PC-9 (cell line): ENCODE measurements at regions not wholly inside any gene's neighbourhood (a gene's known extent, or its start where the extent isn't known, plus 50 kb on each side); places are given as distances from the start of the nearest gene placed in this dataset.

Experiments
- BruUV-seq: library from RNA; stranded (reverse); fragments of 400-500 nt; replicated peaks from 2 replicates; lab custom pipeline; 2021; lab: Mats Ljungman, UMichigan
- CTCF ChIA-PET: fragments of 300-600 bp; sonication (Branson Sonifier 250); formaldehyde crosslinking; loops from one replicate; lab custom pipeline; 2022; ENCODE audit warnings: antibody characterized with exemption; lab: Charles Lee
- POLR2A ChIA-PET: fragments of 300-600 bp; sonication (Branson Sonifier 250); formaldehyde crosslinking; loops from one replicate; lab custom pipeline; 2022; ENCODE audit warnings: antibody characterized with exemption; ENCODE audit not compliant: unreplicated experiment; lab: Charles Lee
- DNase-seq, 2 experiments: peaks; one replicate each; pipeline versions ENCODE4 v3.0.0 to v3.0.0-alpha.2; 2015 to 2022; ENCODE audit warnings: mixed read lengths in 1 of 2
- H2AFZ ChIP-seq: fragments of 200-600 bp; sonication (generic); 2 replicates; pipeline ENCODE4 v1.8.1; 2017; ENCODE audit warnings: antibody characterized with exemption
- H3F3A ChIP-seq: fragments of 200-600 bp; sonication (generic); 2 replicates; pipeline ENCODE4 v1.8.1; 2017; ENCODE audit warnings: antibody characterized with exemption, mild to moderate bottlenecking, low read depth; ENCODE audit not compliant: insufficient read depth
- H3K27ac ChIP-seq: fragments of 200-600 bp; sonication (generic); 2 replicates; pipeline ENCODE4 v1.6.1; 2016; ENCODE audit warnings: mixed run types
- H3K27me3 ChIP-seq: fragments of 200-600 bp; sonication (generic); 2 replicates; pipeline ENCODE4 v1.6.1; 2016; ENCODE audit warnings: low read depth, mixed run types; ENCODE audit not compliant: insufficient read depth
- H3K36me3 ChIP-seq: fragments of 200-600 bp; sonication (generic); 2 replicates; pipeline ENCODE4 v1.6.1; 2016; ENCODE audit warnings: low read depth, mixed run types
- H3K4me1 ChIP-seq: fragments of 200-600 bp; sonication (generic); replicated peaks from 2 replicates; pipeline ENCODE4 v1.6.1; 2016; ENCODE audit warnings: mixed run types; ENCODE audit not compliant: insufficient read depth
- H3K4me2 ChIP-seq: fragments of 200-600 bp; sonication (generic); 2 replicates; pipeline ENCODE4 v1.6.1; 2017; ENCODE audit warnings: mixed run types
- H3K4me3 ChIP-seq: fragments of 200-600 bp; sonication (generic); 2 replicates; pipeline ENCODE4 v1.6.1; 2016; ENCODE audit warnings: mixed run types
- H3K79me2 ChIP-seq: fragments of 200-600 bp; sonication (generic); 2 replicates; pipeline ENCODE4 v1.6.1; 2017; ENCODE audit warnings: low read depth, mixed run types
- H3K9me2 ChIP-seq: fragments of 200-600 bp; sonication (generic); 2 replicates; pipeline ENCODE4 v1.8.1; 2017; ENCODE audit warnings: mild to moderate bottlenecking; ENCODE audit not compliant: insufficient read depth
- H3K9me3 ChIP-seq: fragments of 200-600 bp; sonication (generic); 2 replicates; pipeline ENCODE4 v1.8.1; 2016; ENCODE audit warnings: low read depth; ENCODE audit not compliant: insufficient read depth
- H4K20me1 ChIP-seq: fragments of 200-600 bp; sonication (generic); 2 replicates; pipeline ENCODE4 v1.8.1; 2017; ENCODE audit not compliant: insufficient read depth
- CTCF ChIP-seq: fragments of 200-600 bp; sonication (generic); conservative IDR thresholded peaks from 2 replicates; pipeline ENCODE4 v1.6.1; 2017; ENCODE audit warnings: mixed run types, antibody characterized with exemption, mild to moderate bottlenecking, moderate library complexity
- EZH2 ChIP-seq: fragments of 200-600 bp; sonication (generic); IDR thresholded peaks from 2 replicates; pipeline ENCODE4 v1.8.0; 2017; ENCODE audit warnings: antibody characterized with exemption, low read depth
- intact Hi-C: fragments of 100-400 bp; cut with micrococcal nuclease; formaldehyde crosslinking; loops from one replicate; pipeline ENCODE4 v1.10.0; 2022; ENCODE audit not compliant: unreplicated experiment

- no peak for DNase-seq
- ChIA-PET CTCF (no interaction called here), POLR2A (no interaction called here)
- TF ChIP-seq EZH2 (no peak), CTCF (no peak)
- H4K20me1 ChIP-seq, result no peaks in the 10 kb centered on the region
- no TSS peak for BruUV-seq
- H3K9me2 ChIP-seq, result no peaks in the 10 kb centered on the region
- H3K4me2 ChIP-seq, result no peak overlapping the region
- no peaks in the 10 kb centered on the region for H3K79me2 ChIP-seq
- H3K4me3 ChIP-seq, result no peak overlapping the region
- no peaks in the 10 kb centered on the region for H3K36me3 ChIP-seq
- H3K27me3 ChIP-seq, result no peaks in the 10 kb centered on the region
- no peaks in the 10 kb centered on the region for H3K4me1 ChIP-seq
- H2AFZ ChIP-seq, result no peak overlapping the region
- H3K27ac ChIP-seq, result no peak overlapping the region
- H3K9me3 ChIP-seq, result no peaks in the 10 kb centered on the region
- H3F3A ChIP-seq, result no peaks in the 10 kb centered on the region
- intact Hi-C loops, result no loop called here
Measured at GRCh38 chr21:35578347-35578782, 482.0 kb downstream of the SETD4 start.

- no peaks in the 10 kb centered on the region for H3K9me2 ChIP-seq
- no peak overlapping the region for H3K4me2 ChIP-seq
- no peak overlapping the region for H3K27ac ChIP-seq
- H3K4me3 ChIP-seq, result no peak overlapping the region
- H2AFZ ChIP-seq, result no peak overlapping the region
- TF ChIP-seq CTCF (no peak), EZH2 (no peak)
- no peaks in the 10 kb centered on the region for H3K36me3 ChIP-seq
- no peaks in the 10 kb centered on the region for H3K79me2 ChIP-seq
- BruUV-seq, result no TSS peak
- H3K27me3 ChIP-seq, result no peaks in the 10 kb centered on the region
- no peaks in the 10 kb centered on the region for H3K4me1 ChIP-seq
- intact Hi-C loops, result no loop called here
- H4K20me1 ChIP-seq, result no peaks in the 10 kb centered on the region
- POLR2A ChIA-PET, result no interaction called here
- no peak for DNase-seq
- H3F3A ChIP-seq, result no peaks in the 10 kb centered on the region
- no peaks in the 10 kb centered on the region for H3K9me3 ChIP-seq
- CTCF ChIA-PET, result no interaction called here
Measured at GRCh38 chr21:35575280-35575915, 484.9 kb downstream of the SETD4 start.

GRCh38 chr21:35573472-35574374 lies 486.6 kb downstream of the SETD4 start:
- no peak overlapping the region for H2AFZ ChIP-seq
- H4K20me1 ChIP-seq, result no peaks in the 10 kb centered on the region
- TF ChIP-seq CTCF (no peak), EZH2 (no peak)
- H3K9me3 ChIP-seq, result no peaks in the 10 kb centered on the region
- no peak overlapping the region for H3K4me2 ChIP-seq
- no peaks in the 10 kb centered on the region for H3K9me2 ChIP-seq
- BruUV-seq, result no TSS peak
- H3K27ac ChIP-seq, result no peak overlapping the region
- H3K27me3 ChIP-seq, result no peaks in the 10 kb centered on the region
- no peak for DNase-seq
- CTCF ChIA-PET, result no interaction called here
- H3K79me2 ChIP-seq, result no peaks in the 10 kb centered on the region
- H3K36me3 ChIP-seq, result no peaks in the 10 kb centered on the region
- H3K4me1 ChIP-seq, result no peaks in the 10 kb centered on the region
- intact Hi-C loops, result no loop called here
- no peak overlapping the region for H3K4me3 ChIP-seq
- POLR2A ChIA-PET, result no interaction called here
- no peaks in the 10 kb centered on the region for H3F3A ChIP-seq
